Heart left ventricle (tissue), 13 donors: ENCODE measurements at regions not wholly inside any gene's neighbourhood (a gene's known extent, or its start where the extent isn't known, plus 50 kb on each side); places are given as distances from the start of the nearest gene placed in this dataset.

Experiments used
- CTCF ChIP-seq, 12 donors: fragments of 200-600 bp; sonication (generic) in 4 of 12; IDR thresholded peaks; one replicate each; pipeline versions ENCODE4 v1.5.0 to v1.8.0; 2018 to 2022; ENCODE audit warnings: antibody characterized with exemption in 12 of 12, mild to moderate bottlenecking in 5 of 12
- POLR2A ChIP-seq, 2 donors: fragments of 450-650 bp; IDR thresholded peaks; one replicate each; pipeline ENCODE4 v1.6.1; 2017; ENCODE audit warnings: antibody characterized with exemption in 2 of 2, mild to moderate bottlenecking in 2 of 2, moderate library complexity in 2 of 2
- donor health status: ischemic (EF 13 %, LVEDD 7.1; RV severe dilation, severe dysfunction).
- donor health status: DM: no; HTN: yes; CAD: no.
- donor health status: DM: no; HTN: no; CAD: no.
- donor health status: ischemic (EF 25% LVEDD 6.9; RV normal size, moderate dysfunction).
- donor health status: ischemic (EF 25% LVEDD 5.7; RV mildly dilated, moderate dysfunction).
- donor health status: ischemic (EF 35%, LVEDD 5.7; RV mildly dilated, moderate dysfunction).
- donor health status: nonischemic (EF 11% LVEDD 7.7; RV severe dilation, severe dysfunction).
- donor health status: DM: yes; HTN: yes; CAD: no.
- donor health status: PGD.
- donor health status: ischemic (EF 29% LVEDD 5.4; RV normal size, mild dysfunction).
- donor health status: nonischemic (EF 23%, LVEDD 6.1; RV moderate dilation, normal function).

GRCh38 chr16:49923411-49923810 is 67.5 kb upstream of the ZNF423 start:
- TF ChIP-seq CTCF (IDR thresholded peaks at IDR 0.05), result no peak
- no peak for TF ChIP-seq POLR2A (IDR thresholded peaks at IDR 0.05)
